Mucosa of gallbladder (tissue), 1 donor: ENCODE measurements at regions not wholly inside any gene's neighbourhood (a gene's known extent, or its start where the extent isn't known, plus 50 kb on each side); places are given as distances from the start of the nearest gene placed in this dataset.
"Not testable (repeated sequence)": the region's sequence is repeated elsewhere in the genome, so short reads cannot be mapped to it uniquely, and the experiment has no call there.

Source experiments
- DNase-seq: peaks from one replicate; pipeline ENCODE4 v3.0.0-alpha.2; 2020; ENCODE audit warnings: low spot score
- donor health status: DM: no; HTN: no; CAD: no.

DNA sequence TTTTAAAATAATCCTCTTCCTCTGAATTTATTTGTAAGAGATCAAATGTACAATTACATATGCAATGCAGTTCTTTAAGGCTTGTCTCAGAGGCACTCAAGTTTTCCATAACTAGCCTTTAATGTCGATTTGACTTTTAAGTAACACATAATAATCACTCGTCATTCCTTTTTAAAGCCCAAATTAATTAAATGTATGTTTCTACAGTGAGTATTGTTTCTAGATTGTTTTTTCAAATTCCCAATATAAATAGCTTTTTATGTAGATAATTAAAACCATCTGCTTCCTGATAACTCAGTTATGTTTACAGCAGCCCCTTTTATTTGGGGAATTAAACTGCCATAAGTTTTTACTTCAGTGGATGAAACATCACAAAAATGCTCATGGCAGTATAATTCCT lies 185.1 kb downstream of the ETNK1 start:
- no peak for DNase-seq

DNA sequence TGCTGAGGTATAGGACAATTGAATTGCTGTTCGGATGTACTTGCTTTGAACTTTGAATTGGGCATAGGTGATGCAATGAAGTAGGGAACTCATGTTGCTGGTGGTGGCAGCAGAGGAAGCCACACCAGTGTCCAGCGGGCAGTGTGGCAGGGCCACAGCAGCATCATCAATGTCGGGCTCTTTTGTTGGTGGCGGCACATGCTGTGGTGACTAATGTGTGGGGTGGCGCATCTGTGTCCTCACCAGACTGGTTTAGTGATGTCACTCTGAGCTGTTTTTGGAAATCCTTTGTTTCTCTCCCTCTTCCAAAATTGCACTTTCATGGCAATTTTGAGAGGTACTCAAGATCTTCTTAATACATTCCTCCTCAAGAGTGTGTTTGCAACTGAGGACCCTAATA lies 187.6 kb downstream of the ETNK1 start:
- no peak for DNase-seq

- DNase-seq = no peak
Measured at GRCh38 chr12:22821985-22822384, 197.0 kb downstream of the ETNK1 start.

GRCh38 chr12:22826026-22826425 lies 201.1 kb downstream of the ETNK1 start:
- DNase-seq = no peak

DNA sequence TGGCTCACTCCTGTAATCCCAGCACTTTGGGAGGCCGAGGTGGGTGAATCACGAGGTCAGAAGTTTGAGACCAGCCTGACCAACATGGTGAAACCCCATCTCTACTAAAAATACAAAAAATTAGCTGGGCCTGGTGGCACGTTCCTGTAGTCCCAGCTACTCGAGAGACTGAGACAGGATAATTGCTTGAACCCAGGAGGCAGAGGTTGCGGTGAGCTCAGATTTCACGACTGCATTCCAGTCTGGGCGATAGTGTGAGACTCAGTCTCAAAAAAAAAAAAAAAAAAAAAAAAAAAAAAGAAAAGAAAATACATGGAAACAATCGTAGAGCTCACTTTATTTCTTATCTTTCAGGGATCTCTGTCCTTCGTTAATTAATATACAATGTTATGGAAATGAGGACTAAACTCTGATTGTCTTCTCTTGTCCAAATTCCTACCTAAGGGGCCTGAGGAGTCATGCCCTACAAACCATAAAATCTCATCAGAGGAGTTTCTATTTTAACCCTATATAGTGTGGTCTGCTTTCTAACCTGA lies 201.5 kb downstream of the ETNK1 start:
- DNase-seq = not testable (repeated sequence)

GRCh38 chr12:22828066-22828465 lies 203.1 kb downstream of the ETNK1 start:
- no peak for DNase-seq

DNA sequence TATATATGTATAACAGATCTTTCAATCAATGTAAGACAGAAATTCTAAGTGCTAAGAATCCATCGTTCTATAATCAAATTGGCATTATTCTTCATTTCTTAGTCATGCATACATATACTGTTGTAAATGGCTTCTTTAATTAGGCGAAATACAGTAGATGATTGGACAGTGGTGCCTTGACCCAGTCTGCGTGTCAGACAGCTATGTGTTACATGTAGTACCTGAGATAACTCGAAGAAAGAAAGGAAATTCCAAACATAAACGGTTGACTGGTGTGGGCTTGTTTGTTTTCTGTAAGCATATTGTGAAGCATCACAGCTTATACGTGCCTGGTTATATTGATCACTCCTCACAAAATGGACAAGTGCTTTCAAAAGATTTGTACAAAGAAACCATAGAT lies 210.5 kb downstream of the ETNK1 start:
- no peak for DNase-seq

DNA sequence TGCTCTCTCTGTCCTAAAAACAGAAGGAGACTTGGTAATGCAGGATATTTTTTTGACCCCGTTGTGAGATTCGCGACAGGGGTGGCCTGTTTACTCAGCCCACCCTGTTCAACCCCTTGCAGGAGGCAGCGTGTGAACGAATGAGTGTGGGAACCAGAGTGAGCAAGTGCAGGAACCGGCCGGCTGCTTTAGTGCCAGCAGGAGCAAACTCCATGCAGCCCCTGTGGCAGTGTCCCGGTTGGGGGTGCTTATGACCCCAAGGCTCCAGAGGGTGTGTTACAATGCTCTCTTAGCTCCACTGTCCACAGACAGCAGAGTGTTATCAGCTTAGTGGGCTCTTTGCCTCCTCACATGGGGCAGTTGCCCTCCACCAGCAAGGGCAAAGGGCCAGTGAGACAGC lies 225.2 kb downstream of the ETNK1 start:
- no peak for DNase-seq

GRCh38 chr12:22851532-22851931 lies 226.6 kb downstream of the ETNK1 start:
- no peak for DNase-seq

DNA sequence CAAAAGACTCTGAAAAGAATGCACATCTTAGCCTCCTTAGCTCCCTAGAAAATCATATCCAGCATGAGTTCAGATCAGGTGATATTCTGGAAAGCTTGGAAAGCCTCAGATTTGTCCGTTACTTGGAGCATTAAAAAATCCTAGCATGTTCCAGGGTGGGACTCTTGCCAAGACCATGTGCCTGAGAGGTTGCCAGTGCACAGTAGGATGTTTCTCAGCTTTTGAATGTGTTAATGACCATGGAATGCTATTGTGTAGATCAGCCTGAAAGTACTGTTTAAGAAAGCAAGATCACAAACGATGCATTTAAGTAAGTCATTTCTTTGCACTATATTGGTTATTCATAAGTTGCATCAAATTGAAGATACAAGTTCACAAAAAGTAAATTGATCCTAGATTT lies 230.5 kb downstream of the ETNK1 start:
- DNase-seq = no peak

DNA sequence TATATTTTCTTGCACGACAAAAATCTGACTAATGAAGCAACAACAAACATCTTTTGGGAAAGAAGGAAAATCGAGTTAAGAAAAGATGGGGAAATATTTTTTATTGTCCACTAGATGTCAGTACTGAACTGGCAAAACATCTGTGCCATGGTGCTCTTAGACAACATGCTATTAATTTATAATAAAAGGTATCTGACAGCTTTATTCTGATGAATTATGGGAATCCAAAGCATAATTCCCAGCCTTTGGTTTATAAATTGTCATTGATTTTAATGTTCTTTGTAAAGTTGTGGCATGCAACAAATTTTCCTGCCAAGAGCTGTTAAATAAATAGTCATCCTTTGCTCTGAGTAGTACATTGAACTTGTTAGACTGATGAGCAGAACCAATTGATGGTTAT lies 231.2 kb downstream of the ETNK1 start:
- DNase-seq = no peak

DNA sequence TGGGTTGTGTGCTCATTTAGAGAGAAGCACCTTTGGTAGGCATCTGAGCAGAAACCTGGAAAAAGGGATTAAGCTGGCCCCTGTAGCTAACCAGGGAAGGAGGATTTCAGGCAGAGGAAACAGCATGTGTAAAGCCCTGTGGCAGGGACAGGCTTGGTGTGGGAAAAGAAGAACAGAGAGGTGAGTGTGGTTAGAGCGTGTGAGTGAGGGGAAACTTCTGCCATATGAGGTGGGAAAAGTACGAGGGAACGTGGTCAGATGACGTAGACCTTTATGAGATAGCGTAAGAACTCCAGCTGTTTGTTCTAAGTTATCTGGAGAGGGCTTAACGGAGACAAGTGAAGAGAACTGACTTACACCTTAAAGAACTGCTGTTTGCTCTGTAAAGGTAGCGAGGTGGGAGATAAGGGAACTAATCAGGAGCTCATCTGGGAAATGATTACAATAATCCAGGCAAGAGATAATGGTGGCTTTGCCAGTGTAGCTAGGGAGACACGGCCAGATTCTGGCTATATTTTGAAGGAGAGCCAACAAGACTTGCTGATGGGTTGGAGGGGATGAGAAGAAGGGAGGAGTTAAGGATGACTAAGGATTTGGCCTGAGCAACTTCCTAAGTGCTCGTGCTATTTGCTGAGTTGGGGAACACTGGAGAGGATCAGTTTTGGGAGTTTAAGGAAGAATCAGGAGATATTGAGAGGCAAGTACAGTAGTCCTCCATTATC lies 234.0 kb downstream of the ETNK1 start:
- DNase-seq = no peak

- no peak for DNase-seq
Measured at GRCh38 chr12:22860926-22861325, 236.0 kb downstream of the ETNK1 start.

- no peak for DNase-seq
Measured at GRCh38 chr12:22865822-22866221, 240.9 kb downstream of the ETNK1 start.

DNA sequence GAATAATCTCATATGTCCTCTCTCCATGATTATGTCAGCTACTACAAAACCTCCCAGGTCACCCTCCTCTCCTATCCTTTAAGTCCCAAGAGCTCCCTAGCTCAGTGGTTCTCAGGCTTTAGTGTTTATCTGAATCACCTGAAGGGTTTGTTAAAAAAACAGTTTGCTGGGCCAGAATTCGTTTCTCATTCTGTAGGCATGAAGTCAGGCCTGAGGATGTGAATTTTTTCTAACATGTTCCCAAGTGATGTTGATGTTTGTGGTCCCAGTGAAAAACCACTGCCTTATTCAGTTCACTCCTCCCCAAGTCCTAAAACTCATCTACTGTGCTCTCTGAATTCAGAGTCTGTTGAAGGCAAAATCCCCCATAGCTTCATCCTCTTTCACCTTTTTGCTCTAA lies 241.4 kb downstream of the ETNK1 start:
- no peak for DNase-seq

GRCh38 chr12:22874151-22874550 lies 249.2 kb downstream of the ETNK1 start:
- DNase-seq = no peak

GRCh38 chr12:22876262-22876661 lies 251.3 kb downstream of the ETNK1 start:
- DNase-seq = no peak

DNA sequence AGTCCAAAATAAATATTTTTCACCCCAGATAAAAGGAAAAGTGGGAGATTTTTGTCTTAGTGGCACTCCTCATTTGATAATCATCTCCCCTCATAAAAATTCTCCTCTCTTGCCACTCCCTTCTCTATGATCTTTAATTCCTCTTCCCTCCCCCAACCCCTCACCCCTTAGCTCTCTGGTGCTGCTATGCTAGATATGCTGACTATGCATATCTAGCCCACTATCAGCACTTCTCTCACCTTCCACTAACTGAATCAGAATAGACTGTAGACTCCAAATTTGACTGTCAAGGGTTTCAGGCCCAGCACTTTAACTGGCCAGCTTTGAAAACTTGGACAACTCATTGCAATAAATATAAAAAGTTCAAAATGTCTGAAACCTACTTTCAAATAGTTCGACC lies 254.2 kb downstream of the ETNK1 start:
- no peak for DNase-seq

- no peak for DNase-seq
Measured at GRCh38 chr12:22880331-22880730, 255.4 kb downstream of the ETNK1 start.

GRCh38 chr12:22880807-22881206 lies 255.8 kb downstream of the ETNK1 start:
- DNase-seq = no peak

DNA sequence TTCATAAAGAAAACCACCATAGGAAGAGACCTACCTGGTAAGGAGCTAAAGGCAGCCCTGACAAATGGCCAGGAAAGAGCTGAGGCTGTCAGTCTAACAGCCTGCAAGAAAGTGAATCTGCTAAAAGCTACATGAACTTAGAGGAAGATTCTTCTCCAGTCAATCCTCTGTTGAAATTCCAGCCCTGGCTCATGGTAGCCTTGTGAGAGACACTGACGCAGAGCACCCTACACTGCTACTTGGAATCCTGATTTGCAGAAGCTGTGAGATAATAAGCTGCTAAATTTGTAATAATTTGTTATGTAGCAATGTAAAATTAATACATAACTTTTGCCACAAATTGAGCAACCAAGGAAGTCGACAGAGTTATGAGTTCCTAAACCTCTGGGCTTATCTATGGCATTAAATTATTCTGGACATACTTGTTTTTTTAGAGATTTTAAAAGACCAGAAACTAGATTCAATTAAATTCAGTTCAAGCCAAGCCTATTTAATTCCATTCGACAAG lies 257.0 kb downstream of the ETNK1 start:
- no peak for DNase-seq

GRCh38 chr12:22882559-22882958 lies 257.6 kb downstream of the ETNK1 start:
- DNase-seq = no peak

- no peak for DNase-seq
Measured at GRCh38 chr12:22893878-22894277, 268.9 kb downstream of the ETNK1 start.

DNA sequence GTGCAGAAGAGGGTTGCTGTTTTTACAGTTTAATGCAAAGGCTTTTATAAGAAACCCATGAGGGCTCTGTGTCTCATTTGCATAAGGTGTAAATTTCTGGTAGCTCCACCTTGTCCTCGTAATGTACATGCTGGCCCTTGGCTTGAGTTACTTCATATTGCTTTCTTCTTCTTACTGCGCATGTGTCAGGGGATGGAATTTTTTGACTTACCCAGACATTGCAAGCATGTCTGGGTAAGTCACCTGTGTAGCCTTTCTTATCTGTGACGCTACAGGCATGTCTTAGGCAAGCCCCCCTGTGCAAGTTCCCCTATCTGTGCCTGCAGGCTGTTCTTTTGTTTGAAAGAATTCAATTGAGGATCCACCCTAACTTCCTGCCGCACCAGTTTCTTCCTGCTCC lies 274.2 kb downstream of the ETNK1 start:
- DNase-seq = no peak
